UCSD-AML1 (cell line): ENCODE measurements at regions not wholly inside any gene's neighbourhood (a gene's known extent, or its start where the extent isn't known, plus 50 kb on each side); places are given as distances from the start of the nearest gene placed in this dataset.
"Not testable (repeated sequence)": the region's sequence is repeated elsewhere in the genome, so short reads cannot be mapped to it uniquely, and the experiment has no call there.

Experiments used
- DNase-seq: peaks from one replicate; lab custom pipeline; 2025; ENCODE audit not compliant: unreplicated experiment; lab: John Stamatoyannopoulos, UW

DNA sequence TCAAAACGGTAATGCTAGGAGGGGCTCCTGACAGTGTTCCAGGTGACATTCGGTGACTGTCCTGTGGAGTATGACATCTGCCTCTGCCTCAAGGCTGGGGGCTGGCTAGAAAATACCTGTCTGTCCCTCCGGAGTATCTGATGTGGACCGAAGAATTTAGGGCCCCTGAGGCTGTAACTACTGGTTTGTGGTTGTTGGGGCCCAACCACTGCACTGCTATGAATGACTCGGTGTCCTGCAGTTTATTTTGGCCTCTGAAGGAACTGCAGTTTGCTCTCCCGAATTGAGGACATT is 198.9 kb upstream of the CAND1 start:
- no peak for DNase-seq

- DNase-seq: no peak
Observed at GRCh38 chr12:67070604-67071003, 198.6 kb upstream of the CAND1 start.

DNA sequence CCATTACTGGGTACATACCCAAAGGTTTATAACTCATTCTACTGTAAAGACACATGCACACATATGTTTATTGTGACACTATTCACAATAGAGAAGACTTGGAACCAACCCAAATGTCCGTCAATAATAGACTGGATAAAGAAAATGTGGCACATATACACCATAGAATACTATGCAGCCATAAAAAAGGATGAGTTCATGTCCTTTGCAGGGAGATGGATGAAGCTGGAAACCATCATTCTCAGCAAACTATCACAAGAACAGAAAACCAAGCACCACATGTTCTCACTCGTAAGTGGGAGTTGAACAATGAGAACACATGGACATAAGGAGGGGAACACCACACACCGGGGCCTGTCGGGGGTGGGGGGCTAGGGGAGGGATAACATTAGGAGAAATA is 196.9 kb upstream of the CAND1 start:
- not testable (repeated sequence) for DNase-seq

DNA sequence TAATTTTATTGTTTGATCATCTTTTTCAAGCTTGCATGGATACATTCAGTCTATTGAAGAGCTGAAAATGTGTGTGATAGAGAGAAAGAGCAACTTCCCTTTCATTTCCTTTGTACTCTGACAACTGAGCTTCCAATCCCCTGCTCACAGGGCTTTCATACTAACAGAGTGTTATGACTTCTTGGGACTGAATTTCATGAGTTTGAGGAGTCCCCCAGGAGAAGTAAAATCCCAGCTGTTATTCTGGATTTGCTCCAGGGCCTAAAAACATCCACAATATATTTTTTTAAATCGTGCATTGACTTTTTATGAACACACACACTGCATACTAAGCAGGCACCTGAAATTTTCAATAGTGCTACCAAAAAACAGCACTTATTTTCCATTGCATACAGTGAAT is 195.8 kb upstream of the CAND1 start:
- no peak for DNase-seq

GRCh38 chr12:67074072-67074471 is 195.1 kb upstream of the CAND1 start:
- DNase-seq: no peak

- no peak for DNase-seq
Observed at GRCh38 chr12:67077617-67078016, 191.5 kb upstream of the CAND1 start.

DNA sequence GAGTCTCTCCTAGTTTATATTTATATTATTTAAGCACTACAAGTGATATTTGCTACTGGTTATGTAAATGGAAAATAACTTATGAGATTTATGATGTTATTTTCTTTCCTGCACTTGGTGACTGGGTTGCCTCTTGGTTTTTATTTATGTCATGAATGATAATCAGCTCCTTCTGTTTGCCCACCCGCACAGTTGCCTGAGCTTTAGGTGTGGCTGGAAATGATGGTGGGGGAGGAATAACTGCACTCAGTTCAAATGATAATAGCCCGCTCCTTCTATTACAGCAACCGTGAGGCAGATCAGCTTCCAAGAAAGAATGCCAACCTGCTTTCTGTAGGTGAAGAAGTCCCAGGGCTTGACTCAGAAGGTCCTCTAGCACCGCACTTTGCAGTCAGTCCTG is 190.2 kb upstream of the CAND1 start:
- no peak for DNase-seq

- DNase-seq: no peak
Observed at GRCh38 chr12:67080637-67081036, 188.5 kb upstream of the CAND1 start.

GRCh38 chr12:67082221-67082620 is 186.9 kb upstream of the CAND1 start:
- DNase-seq: no peak

DNA sequence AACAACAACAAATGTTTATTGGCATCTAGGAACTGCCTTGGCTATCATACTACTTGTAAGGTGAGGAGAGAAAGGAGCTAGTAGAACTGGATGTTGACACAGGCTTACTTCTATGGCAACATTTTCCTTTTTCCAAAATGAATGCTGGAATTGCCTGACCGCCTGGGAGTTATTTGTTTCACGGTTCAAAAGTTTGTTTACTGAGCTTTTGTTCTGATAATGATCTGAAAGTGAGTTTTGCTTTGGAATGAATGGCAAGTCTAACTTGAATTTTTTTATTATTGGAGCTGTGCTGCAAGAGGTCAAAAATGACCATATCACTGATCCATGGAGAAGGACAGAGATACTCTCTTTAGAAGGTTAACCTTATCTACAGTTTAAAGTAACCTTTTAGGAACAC is 183.5 kb upstream of the CAND1 start:
- no peak for DNase-seq

DNA sequence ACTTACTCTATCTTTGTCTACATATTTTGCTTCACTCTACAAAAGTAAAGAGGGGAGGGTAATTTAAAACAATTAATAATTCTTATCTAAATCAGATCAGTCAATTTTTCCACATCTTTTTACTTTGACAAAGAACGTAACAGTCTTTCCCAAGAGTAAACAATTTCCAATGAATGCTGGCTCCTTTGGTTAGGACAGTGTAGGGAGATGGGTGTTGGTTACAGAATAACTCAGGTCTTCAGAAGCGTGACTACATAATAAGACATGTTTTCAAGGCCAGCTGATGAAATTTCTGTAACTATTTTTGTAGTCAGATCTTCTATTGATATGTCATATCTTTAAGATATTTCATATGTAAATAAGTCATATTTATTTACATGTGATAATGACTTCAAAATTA is 183.0 kb upstream of the CAND1 start:
- DNase-seq: no peak

DNA sequence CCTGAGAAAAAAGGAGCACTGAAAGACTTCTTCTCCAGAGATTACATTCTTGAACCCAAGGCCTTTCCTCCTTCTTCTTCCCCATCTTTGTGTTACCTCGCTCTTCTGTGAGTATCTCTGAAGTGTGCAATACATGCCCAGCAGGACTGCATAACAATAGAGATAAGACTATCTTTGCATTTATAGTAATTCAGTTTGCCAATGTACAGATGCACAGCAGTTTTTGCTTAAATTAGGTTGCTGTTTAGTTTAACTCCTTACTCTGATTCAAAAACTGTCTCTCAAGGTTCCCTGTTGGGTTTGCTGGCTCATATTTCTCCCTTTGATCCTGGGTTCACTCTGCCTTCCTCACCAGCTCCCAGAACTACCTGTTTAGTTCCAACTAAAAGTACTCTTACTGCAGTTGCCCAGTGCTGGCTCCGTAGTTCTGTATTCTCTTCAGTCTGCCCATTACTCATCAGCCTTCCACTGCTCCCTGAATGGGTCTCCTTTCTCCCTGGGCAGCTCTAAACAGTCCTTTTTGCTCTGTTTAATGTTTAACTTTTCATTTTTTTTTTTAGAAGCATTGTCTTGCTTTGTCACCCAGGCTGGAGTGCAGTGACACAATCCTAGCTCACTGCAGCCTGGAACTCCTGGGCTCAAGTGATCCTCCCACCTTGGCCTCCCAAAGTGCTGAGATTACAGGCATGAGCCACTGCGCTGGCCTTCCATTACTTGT is 180.6 kb upstream of the CAND1 start:
- no peak for DNase-seq

GRCh38 chr12:67091204-67091603 is 178.0 kb upstream of the CAND1 start:
- DNase-seq: no peak

- DNase-seq: no peak
Observed at GRCh38 chr12:67091678-67092077, 177.5 kb upstream of the CAND1 start.

DNA sequence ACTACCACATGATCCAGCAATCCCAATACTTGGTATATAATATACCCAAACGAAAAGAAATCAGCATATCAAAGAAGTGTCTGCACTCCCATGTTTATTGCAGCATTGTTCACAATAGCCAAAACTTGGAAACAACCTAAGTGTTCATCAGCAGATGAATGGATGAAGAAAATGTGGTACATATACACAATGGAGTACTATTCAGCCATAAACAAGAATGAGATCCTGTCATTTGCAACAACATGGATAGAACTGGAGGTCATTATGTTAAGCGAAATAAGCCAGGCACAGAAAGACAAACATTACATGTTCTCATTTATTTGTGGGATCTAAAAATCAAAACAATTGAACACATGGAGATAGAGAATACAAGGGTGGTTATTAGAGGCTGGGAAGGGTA is 176.2 kb upstream of the CAND1 start:
- not testable (repeated sequence) for DNase-seq

- no peak for DNase-seq
Observed at GRCh38 chr12:67096533-67097318, 172.4 kb upstream of the CAND1 start.

- DNase-seq: no peak
Observed at GRCh38 chr12:67099858-67100257, 169.3 kb upstream of the CAND1 start.

DNA sequence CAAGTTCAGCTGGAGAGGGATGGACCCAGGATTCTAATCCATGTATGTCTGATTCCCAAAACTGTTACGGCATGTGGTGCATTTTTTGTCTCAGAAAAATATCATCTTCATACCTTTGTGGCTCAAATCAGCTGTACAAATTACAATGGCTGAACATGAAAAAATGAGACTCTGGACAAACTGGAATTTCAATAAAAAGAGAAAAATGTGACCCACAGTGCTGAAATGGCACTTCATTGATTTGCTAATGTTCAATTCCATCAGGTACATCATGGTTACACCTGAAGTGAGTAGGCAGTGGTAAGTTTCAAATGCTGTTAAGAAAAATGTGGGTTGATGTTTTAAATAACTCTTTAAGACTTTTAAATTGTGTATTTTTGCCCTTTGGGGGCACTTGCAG is 165.6 kb upstream of the CAND1 start:
- DNase-seq: no peak

GRCh38 chr12:67107235-67107634 is 161.9 kb upstream of the CAND1 start:
- no peak for DNase-seq

DNA sequence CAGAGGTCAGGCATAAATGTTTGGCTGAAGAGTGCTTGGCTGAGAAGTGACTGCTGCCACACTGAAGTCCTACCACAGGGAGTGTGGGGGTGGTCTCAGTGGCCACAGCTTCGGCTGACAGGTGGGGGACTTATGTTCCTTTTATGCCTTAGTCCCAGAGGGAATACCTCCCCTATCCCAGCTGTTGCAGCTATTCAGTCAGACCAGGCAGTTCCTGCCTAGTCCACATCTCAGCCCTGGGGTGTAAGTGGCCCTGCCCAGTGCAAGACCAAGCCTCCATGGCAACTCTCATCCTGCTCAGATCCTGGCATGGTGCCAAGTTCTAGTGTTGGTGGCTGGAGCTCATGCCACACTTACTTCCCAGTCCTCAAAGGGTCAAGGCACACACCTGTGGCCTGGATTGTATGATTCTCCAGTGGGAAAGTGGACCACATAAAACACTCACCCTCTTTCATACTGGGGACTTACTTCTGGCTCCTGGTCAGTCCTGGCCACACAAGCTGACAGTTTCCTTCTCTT is 161.3 kb upstream of the CAND1 start:
- DNase-seq: no peak

DNA sequence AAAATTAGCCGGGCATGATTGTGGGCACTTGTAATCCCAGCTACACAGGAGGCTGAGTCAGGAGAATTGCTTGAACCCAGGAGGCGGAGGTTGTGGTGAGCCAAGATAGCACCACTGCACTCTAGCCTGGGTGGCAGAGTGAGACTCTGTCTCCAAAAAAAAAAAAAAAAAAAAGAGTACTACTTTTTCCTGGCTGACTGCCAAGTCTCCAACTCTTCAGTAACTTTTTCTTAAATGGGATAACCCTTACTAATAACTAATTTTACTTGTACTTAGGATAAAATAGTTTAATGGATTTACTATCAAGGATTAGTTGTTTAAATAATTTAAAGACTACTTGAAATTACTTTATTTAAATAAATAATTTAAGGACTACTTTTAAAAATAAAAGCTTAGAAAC is 158.8 kb upstream of the CAND1 start:
- DNase-seq: not testable (repeated sequence)

GRCh38 chr12:67111182-67111581 is 158.0 kb upstream of the CAND1 start:
- DNase-seq: no peak

GRCh38 chr12:67112586-67112985 is 156.6 kb upstream of the CAND1 start:
- DNase-seq: no peak
